Hepatocyte (in vitro differentiated cells): ENCODE measurements at regions not wholly inside any gene's neighbourhood (a gene's known extent, or its start where the extent isn't known, plus 50 kb on each side); places are given as distances from the start of the nearest gene placed in this dataset.

Experiments
- DNase-seq: peaks from one replicate; pipeline ENCODE4 v3.0.0-alpha.2; 2016; ENCODE audit warnings: low spot score
- H2AFZ ChIP-seq: fragments of 200-600 bp; sonication (generic); 2 replicates; pipeline ENCODE4 v1.6.0; 2016; ENCODE audit warnings: antibody characterized with exemption, mild to moderate bottlenecking
- H3K27ac ChIP-seq: fragments of 200-600 bp; sonication (generic); 2 replicates; pipeline ENCODE4 v1.5.1; 2016; ENCODE audit warnings: mild to moderate bottlenecking
- H3K27me3 ChIP-seq: fragments of 200-600 bp; sonication (generic); 2 replicates; pipeline ENCODE4 v1.6.1; 2016
- H3K36me3 ChIP-seq: fragments of 200-600 bp; sonication (generic); replicated peaks from 2 replicates; pipeline ENCODE4 v1.5.1; 2016; ENCODE audit warnings: low read depth; ENCODE audit not compliant: insufficient read depth
- H3K4me1 ChIP-seq: fragments of 200-600 bp; sonication (generic); 2 replicates; pipeline ENCODE4 v1.5.1; 2016; ENCODE audit warnings: mild to moderate bottlenecking, moderate library complexity; ENCODE audit not compliant: insufficient read depth
- H3K4me2 ChIP-seq: fragments of 200-600 bp; sonication (generic); 2 replicates; pipeline ENCODE4 v1.6.0; 2016
- H3K4me3 ChIP-seq: fragments of 200-600 bp; sonication (generic); 2 replicates; pipeline ENCODE4 v1.5.1; 2016; ENCODE audit warnings: mild to moderate bottlenecking
- H3K79me2 ChIP-seq: fragments of 200-600 bp; sonication (generic); 2 replicates; pipeline ENCODE4 v1.6.0; 2017; ENCODE audit warnings: mild to moderate bottlenecking
- H3K9me2 ChIP-seq: fragments of 200-600 bp; sonication (generic); replicated peaks from 2 replicates; pipeline ENCODE4 v1.6.0; 2017; ENCODE audit warnings: mild to moderate bottlenecking; ENCODE audit not compliant: insufficient read depth
- H3K9me3 ChIP-seq: fragments of 200-600 bp; sonication (generic); 2 replicates; pipeline ENCODE4 v1.5.1; 2016; ENCODE audit warnings: low read depth, mild to moderate bottlenecking
- H4K20me1 ChIP-seq: fragments of 200-600 bp; sonication (generic); 2 replicates; pipeline ENCODE4 v1.6.0; 2016; ENCODE audit warnings: mild to moderate bottlenecking; ENCODE audit not compliant: insufficient read depth, poor library complexity, severe bottlenecking
- EZH2 ChIP-seq: fragments of 200-600 bp; sonication (generic); IDR thresholded peaks from 2 replicates; pipeline ENCODE4 v1.6.1; 2016; ENCODE audit warnings: antibody characterized with exemption, mild to moderate bottlenecking, borderline replicate concordance
- EZH2phosphoT487 ChIP-seq: fragments of 200-600 bp; sonication (generic); IDR thresholded peaks from one replicate; pipeline ENCODE4 v1.6.1; 2018; ENCODE audit warnings: antibody characterized with exemption, mild to moderate bottlenecking, low read depth, moderate library complexity; ENCODE audit not compliant: unreplicated experiment, severe bottlenecking
- WGBS: methylation state at CpG from one replicate; pipeline ENCODE4 v1.1.6; 2016; ENCODE audit warnings: low lambda C conversion rate; ENCODE audit errors: missing lambda C conversion rate; 5-methylcytosine and 5-hydroxymethylcytosine counted together
- TF ChIP-seq, protein P1 (sequence below): fragments of 200-600 bp; sonication (generic); IDR thresholded peaks from 2 replicates; pipeline ENCODE4 v1.5.1; 2016; ENCODE audit warnings: antibody characterized with exemption, mild to moderate bottlenecking; ENCODE audit not compliant: poor library complexity

DNA sequence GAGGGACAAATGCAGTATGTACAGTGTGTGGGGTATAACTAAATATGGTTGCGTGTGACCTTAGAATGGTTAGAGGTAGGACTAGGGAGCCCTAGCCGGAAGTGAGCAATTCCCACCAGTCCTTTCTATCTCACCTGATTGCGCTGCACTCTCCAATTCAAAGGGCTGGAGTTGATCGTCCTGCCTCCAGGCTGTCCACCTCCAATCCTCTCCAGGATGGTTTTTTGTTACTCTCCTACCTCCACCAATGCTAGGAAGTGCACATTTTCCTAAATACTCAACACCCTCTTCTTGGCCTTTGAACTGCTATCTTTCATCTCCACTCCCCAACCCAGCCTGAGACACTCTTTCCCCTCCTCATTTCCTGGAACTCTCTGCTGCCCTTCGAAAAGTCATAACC lies 181.7 kb upstream of the ASIC2 start:
- Histone ChIP-seq H3K36me3 (no peaks in the 10 kb centered on the region), H3K27me3 (no peaks in the 10 kb centered on the region), H3K9me2 (no peaks in the 10 kb centered on the region), H3K79me2 (no peaks in the 10 kb centered on the region), H3K4me1 (no peaks in the 10 kb centered on the region), H2AFZ (no peak overlapping the region), H3K9me3 (no peaks in the 10 kb centered on the region), H3K4me2 (no peak overlapping the region), H3K27ac (no peak overlapping the region), H4K20me1 (no peaks in the 10 kb centered on the region), H3K4me3 (no peak overlapping the region)
- TF ChIP-seq EZH2phosphoT487, result no peak
- no peak for TF ChIP-seq EZH2
- TF ChIP-seq, protein P1, sequence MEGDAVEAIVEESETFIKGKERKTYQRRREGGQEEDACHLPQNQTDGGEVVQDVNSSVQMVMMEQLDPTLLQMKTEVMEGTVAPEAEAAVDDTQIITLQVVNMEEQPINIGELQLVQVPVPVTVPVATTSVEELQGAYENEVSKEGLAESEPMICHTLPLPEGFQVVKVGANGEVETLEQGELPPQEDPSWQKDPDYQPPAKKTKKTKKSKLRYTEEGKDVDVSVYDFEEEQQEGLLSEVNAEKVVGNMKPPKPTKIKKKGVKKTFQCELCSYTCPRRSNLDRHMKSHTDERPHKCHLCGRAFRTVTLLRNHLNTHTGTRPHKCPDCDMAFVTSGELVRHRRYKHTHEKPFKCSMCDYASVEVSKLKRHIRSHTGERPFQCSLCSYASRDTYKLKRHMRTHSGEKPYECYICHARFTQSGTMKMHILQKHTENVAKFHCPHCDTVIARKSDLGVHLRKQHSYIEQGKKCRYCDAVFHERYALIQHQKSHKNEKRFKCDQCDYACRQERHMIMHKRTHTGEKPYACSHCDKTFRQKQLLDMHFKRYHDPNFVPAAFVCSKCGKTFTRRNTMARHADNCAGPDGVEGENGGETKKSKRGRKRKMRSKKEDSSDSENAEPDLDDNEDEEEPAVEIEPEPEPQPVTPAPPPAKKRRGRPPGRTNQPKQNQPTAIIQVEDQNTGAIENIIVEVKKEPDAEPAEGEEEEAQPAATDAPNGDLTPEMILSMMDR, result no peak
- no peak for DNase-seq
- 78% methylated on average over 5 of the region's 5 CpGs for WGBS

GRCh38 chr17:33475594-33475993 lies 182.5 kb upstream of the ASIC2 start:
- Histone ChIP-seq H2AFZ (no peak overlapping the region), H3K36me3 (no peaks in the 10 kb centered on the region), H3K4me1 (no peaks in the 10 kb centered on the region), H3K9me3 (no peaks in the 10 kb centered on the region), H3K27me3 (no peaks in the 10 kb centered on the region), H3K79me2 (no peaks in the 10 kb centered on the region), H3K9me2 (no peaks in the 10 kb centered on the region), H3K27ac (no peak overlapping the region), H3K4me2 (no peak overlapping the region), H3K4me3 (no peak overlapping the region), H4K20me1 (no peaks in the 10 kb centered on the region)
- TF ChIP-seq, protein P1, result no peak
- TF ChIP-seq EZH2phosphoT487, result no peak
- TF ChIP-seq EZH2, result no peak
- 31% methylated on average over 7 of the region's 7 CpGs for WGBS
- DNase-seq, result no peak

GRCh38 chr17:33481652-33482051 lies 188.6 kb upstream of the ASIC2 start:
- Histone ChIP-seq H4K20me1 (no peaks in the 10 kb centered on the region), H2AFZ (no peak overlapping the region), H3K9me3 (no peaks in the 10 kb centered on the region), H3K4me3 (no peak overlapping the region), H3K4me2 (no peak overlapping the region), H3K36me3 (no peaks in the 10 kb centered on the region), H3K27me3 (no peaks in the 10 kb centered on the region), H3K79me2 (no peaks in the 10 kb centered on the region), H3K9me2 (no peaks in the 10 kb centered on the region), H3K4me1 (no peaks in the 10 kb centered on the region), H3K27ac (no peak overlapping the region)
- no peak for DNase-seq
- WGBS, result 90% methylated on average over 4 of the region's 4 CpGs
- TF ChIP-seq EZH2, result no peak
- TF ChIP-seq, protein P1, result no peak

GRCh38 chr17:33482636-33483035 lies 189.5 kb upstream of the ASIC2 start:
- no peaks in the 10 kb centered on the region for H3K4me1 ChIP-seq

More at GRCh38 chr17:33482636-33483035, 189.5 kb upstream of the ASIC2 start:
- H3K27ac ChIP-seq, result no peak overlapping the region
- 93% methylated on average over 4 of the region's 4 CpGs for WGBS
- H3K36me3 ChIP-seq, result no peaks in the 10 kb centered on the region
- no peaks in the 10 kb centered on the region for H3K27me3 ChIP-seq
- no peak overlapping the region for H3K4me3 ChIP-seq
- H3K9me3 ChIP-seq, result no peaks in the 10 kb centered on the region
- H2AFZ ChIP-seq, result no peak overlapping the region
- no peaks in the 10 kb centered on the region for H3K79me2 ChIP-seq
- H3K4me2 ChIP-seq, result no peak overlapping the region
- no peaks in the 10 kb centered on the region for H3K9me2 ChIP-seq
- TF ChIP-seq EZH2, result no peak
- TF ChIP-seq, protein P1, result no peak
- TF ChIP-seq EZH2phosphoT487, result no peak
- no peaks in the 10 kb centered on the region for H4K20me1 ChIP-seq
- DNase-seq, result no peak
